IMR-90 (cell line): ENCODE measurements at regions not wholly inside any gene's neighbourhood (a gene's known extent, or its start where the extent isn't known, plus 50 kb on each side); places are given as distances from the start of the nearest gene placed in this dataset.
"Not testable (repeated sequence)": the region's sequence is repeated elsewhere in the genome, so short reads cannot be mapped to it uniquely, and the experiment has no call there.

ENCODE experiments used
- BHLHE40 ChIP-seq: fragments of 150-350 bp; IDR thresholded peaks from 2 replicates; pipeline ENCODE4 v1.6.1; 2016; ENCODE audit warnings: mild to moderate bottlenecking, low read depth, low read length
- CHD1 ChIP-seq: IDR thresholded peaks from 2 replicates; pipeline ENCODE4 v1.6.1; 2012; ENCODE audit warnings: low read depth, low read length, improper control_type of control experiment
- CTCF ChIP-seq: conservative IDR thresholded peaks from 2 replicates; pipeline ENCODE4 v1.5.1; 2012; ENCODE audit warnings: mild to moderate bottlenecking, low read depth, low read length, improper control_type of control experiment
- POLR2A ChIP-seq: IDR thresholded peaks from 2 replicates; pipeline ENCODE4 v1.6.1; 2012; ENCODE audit warnings: mild to moderate bottlenecking, low read depth, low read length
- RAD21 ChIP-seq: IDR thresholded peaks from 2 replicates; pipeline ENCODE4 v1.6.1; 2012; ENCODE audit warnings: low read length, improper control_type of control experiment
- RCOR1 ChIP-seq: IDR thresholded peaks from 2 replicates; pipeline ENCODE4 v1.6.1; 2012; ENCODE audit warnings: mild to moderate bottlenecking, low read length, improper control_type of control experiment; ENCODE audit not compliant: insufficient replicate concordance
- RFX5 ChIP-seq: IDR thresholded peaks from 2 replicates; pipeline ENCODE4 v1.8.0; 2012; ENCODE audit warnings: low read depth, mild to moderate bottlenecking, low read length, moderate library complexity
- SMC3 ChIP-seq: fragments of 150-350 bp; IDR thresholded peaks from 2 replicates; pipeline ENCODE4 v1.6.1; 2016; ENCODE audit warnings: low read depth, mild to moderate bottlenecking, antibody characterized with exemption, low read length, moderate library complexity

DNA sequence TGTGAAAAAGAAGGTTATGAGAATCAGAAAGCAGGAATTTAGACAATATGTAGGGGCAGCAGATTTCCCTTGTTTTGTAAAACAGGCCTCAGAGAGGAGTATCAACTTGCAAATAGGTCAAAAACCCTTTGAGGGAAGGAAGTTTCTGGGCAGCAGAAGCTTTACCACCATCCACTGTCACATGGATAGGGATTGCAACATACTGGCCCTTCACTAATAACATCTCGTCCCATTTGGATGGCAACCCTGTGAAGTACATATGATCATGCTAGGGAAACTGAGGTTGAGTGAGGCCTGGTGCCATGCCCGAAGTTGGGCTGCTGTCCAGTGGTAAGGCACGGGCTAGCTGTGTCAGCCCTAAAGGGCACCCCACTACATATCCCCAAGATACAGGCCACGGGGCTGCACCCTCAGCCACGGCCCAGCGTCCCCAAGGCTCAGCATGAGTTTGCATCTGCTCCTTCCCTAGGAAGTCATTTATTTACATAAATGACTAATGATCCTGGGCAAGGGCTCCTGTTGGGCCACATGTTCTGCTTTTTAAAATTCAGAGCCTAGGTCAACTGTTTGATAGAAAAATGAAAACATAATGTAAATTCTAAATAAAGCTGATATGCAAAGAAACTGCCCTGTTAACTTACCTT is 310.4 kb upstream of the PLGLB1 start:
- not testable (repeated sequence) for TF ChIP-seq POLR2A, BHLHE40, CTCF, CHD1, SMC3, RAD21, RFX5, RCOR1
